Panc1 (cell line): ENCODE measurements at regions not wholly inside any gene's neighbourhood (a gene's known extent, or its start where the extent isn't known, plus 50 kb on each side); places are given as distances from the start of the nearest gene placed in this dataset.

Experiments
- ATAC-seq: fragments of 200-7000 bp; cut with Tn5 transposase; 2 replicates; pipeline ENCODE4 v1.9.1; 2020; ENCODE audit warnings: mild to moderate bottlenecking, moderate library complexity
- BruUV-seq: library from RNA; stranded (reverse); fragments of 400-500 nt; replicated peaks from 2 replicates; lab custom pipeline; 2021; lab: Mats Ljungman, UMichigan
- CTCF ChIA-PET: fragments of 300-600 bp; sonication (Branson Sonifier 250); formaldehyde crosslinking; loops from one replicate; lab custom pipeline; 2022; ENCODE audit warnings: antibody characterized with exemption; lab: Charles Lee
- POLR2A ChIA-PET: fragments of 300-600 bp; sonication (Branson Sonifier 250); formaldehyde crosslinking; loops from one replicate; lab custom pipeline; 2022; ENCODE audit warnings: antibody characterized with exemption; lab: Charles Lee
- DNase-seq: peaks from one replicate; pipeline ENCODE4 v3.0.0-alpha.2; 2010; ENCODE audit warnings: low read depth, low spot score
- H3K27ac ChIP-seq: 2 replicates; pipeline ENCODE4 v1.5.1; 2011; ENCODE audit warnings: mild to moderate bottlenecking, low read length, inconsistent platforms
- H3K27me3 ChIP-seq: fragments of 200-500 bp; sonication (Bioruptor generic); 2 replicates; pipeline ENCODE4 v1.6.0; 2014; ENCODE audit warnings: low read length, inconsistent platforms; ENCODE audit not compliant: control insufficient read depth, insufficient read depth
- H3K36me3 ChIP-seq: fragments of 200-500 bp; sonication (Bioruptor generic); 2 replicates; pipeline ENCODE4 v1.5.1; 2014; ENCODE audit warnings: inconsistent platforms, mild to moderate bottlenecking, low read length, moderate library complexity; ENCODE audit not compliant: control insufficient read depth, insufficient read depth
- H3K4me1 ChIP-seq: 2 replicates; pipeline ENCODE4 v1.5.1; 2011; ENCODE audit warnings: inconsistent platforms, mild to moderate bottlenecking, low read length, moderate library complexity; ENCODE audit not compliant: control insufficient read depth, insufficient read depth
- H3K4me3 ChIP-seq, 2 experiments: 2 replicates each; pipeline ENCODE4 v1.5.1; 2011 to 2012; ENCODE audit warnings: low read depth in 2 of 2, low read length in 2 of 2, mild to moderate bottlenecking in 2 of 2, inconsistent platforms in 1 of 2, moderate library complexity in 1 of 2
- H3K9me3 ChIP-seq: fragments of 200-500 bp; sonication (Bioruptor generic); 2 replicates; pipeline ENCODE4 v1.5.1; 2014; ENCODE audit warnings: low read depth, mild to moderate bottlenecking, inconsistent platforms, low read length, moderate library complexity; ENCODE audit not compliant: control insufficient read depth, insufficient read depth
- POLR2AphosphoS5 ChIP-seq: IDR thresholded peaks from 2 replicates; pipeline ENCODE4 v1.6.1; 2012; ENCODE audit warnings: mild to moderate bottlenecking, low read depth, low read length, moderate library complexity
- SIN3A ChIP-seq: IDR thresholded peaks from 2 replicates; pipeline ENCODE4 v1.6.1; 2012; ENCODE audit warnings: low read depth, mild to moderate bottlenecking, low read length, moderate library complexity, borderline replicate concordance; ENCODE audit not compliant: insufficient read depth
- TCF7L2 ChIP-seq: IDR thresholded peaks from 2 replicates; pipeline ENCODE4 v1.6.1; 2011; ENCODE audit warnings: mild to moderate bottlenecking, low read depth, low read length, inconsistent platforms
- in situ Hi-C: cut with HindIII; loops from 2 replicates; pipeline ENCODE4 v1.10.0; 2016; ENCODE audit warnings: low sequenced_read_pairs, low pct_unique_long_range_greater_than_20kb
- intact Hi-C: fragments of 100-400 bp; cut with micrococcal nuclease; formaldehyde crosslinking; loops from one replicate; pipeline ENCODE4 v1.10.0; 2022; ENCODE audit not compliant: unreplicated experiment
- TF ChIP-seq, protein P1 (sequence below), 2 experiments: IDR thresholded peaks; 2 replicates each; pipeline ENCODE4 v1.6.1; 2011 to 2012; ENCODE audit warnings: low read depth in 2 of 2, control low read depth in 1 of 2, low read length in 1 of 2, mild to moderate bottlenecking in 1 of 2, moderate library complexity in 1 of 2; ENCODE audit not compliant: insufficient read depth in 1 of 2
- TF ChIP-seq, protein P2 (sequence below): fragments of 450-650 bp; IDR thresholded peaks from 2 replicates; pipeline ENCODE4 v1.5.1; 2017; ENCODE audit warnings: mild to moderate bottlenecking

DNA sequence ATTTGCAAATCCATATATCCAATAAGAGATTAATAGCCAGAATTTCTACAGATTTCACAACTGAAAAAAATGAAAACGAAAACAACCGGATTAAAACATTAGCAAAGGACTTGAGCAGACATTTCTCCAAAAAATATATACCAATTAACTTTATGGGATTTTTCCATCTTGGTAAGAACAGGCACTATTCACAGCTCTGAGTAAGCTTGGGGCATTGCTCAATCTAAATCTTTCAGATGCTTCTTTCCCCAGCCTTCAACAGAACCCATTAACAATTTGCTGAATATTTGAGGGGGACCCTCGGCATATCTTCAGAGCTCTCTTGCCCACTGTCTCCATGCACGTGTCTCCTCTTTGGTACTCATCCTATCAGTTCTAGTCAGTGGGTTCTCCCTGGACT, 111.7 kb upstream of the CD93 start:
- Histone ChIP-seq H3K4me3 (no peak overlapping the region), H3K27ac (no peak overlapping the region), H3K4me1 (no peaks in the 10 kb centered on the region), H3K9me3 (no peaks in the 10 kb centered on the region), H3K27me3 (peaks cover 3% of the 10 kb centered on the region), H3K36me3 (no peaks in the 10 kb centered on the region)
- ChIA-PET POLR2A (no interaction called here), CTCF (no interaction called here)
- intact Hi-C loops (no loop called here), in situ Hi-C loops (no loop called here)
- DNase-seq, result no peak
- ATAC-seq, result no peak
- no TSS peak for BruUV-seq
- TF ChIP-seq, protein P1, sequence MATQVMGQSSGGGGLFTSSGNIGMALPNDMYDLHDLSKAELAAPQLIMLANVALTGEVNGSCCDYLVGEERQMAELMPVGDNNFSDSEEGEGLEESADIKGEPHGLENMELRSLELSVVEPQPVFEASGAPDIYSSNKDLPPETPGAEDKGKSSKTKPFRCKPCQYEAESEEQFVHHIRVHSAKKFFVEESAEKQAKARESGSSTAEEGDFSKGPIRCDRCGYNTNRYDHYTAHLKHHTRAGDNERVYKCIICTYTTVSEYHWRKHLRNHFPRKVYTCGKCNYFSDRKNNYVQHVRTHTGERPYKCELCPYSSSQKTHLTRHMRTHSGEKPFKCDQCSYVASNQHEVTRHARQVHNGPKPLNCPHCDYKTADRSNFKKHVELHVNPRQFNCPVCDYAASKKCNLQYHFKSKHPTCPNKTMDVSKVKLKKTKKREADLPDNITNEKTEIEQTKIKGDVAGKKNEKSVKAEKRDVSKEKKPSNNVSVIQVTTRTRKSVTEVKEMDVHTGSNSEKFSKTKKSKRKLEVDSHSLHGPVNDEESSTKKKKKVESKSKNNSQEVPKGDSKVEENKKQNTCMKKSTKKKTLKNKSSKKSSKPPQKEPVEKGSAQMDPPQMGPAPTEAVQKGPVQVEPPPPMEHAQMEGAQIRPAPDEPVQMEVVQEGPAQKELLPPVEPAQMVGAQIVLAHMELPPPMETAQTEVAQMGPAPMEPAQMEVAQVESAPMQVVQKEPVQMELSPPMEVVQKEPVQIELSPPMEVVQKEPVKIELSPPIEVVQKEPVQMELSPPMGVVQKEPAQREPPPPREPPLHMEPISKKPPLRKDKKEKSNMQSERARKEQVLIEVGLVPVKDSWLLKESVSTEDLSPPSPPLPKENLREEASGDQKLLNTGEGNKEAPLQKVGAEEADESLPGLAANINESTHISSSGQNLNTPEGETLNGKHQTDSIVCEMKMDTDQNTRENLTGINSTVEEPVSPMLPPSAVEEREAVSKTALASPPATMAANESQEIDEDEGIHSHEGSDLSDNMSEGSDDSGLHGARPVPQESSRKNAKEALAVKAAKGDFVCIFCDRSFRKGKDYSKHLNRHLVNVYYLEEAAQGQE (IDR thresholded peaks at IDR 0.05; ENCODE audit: insufficient read depth in 1 of 2, low read depth in 2 of 2, low read length in 1 of 2), result no peak
- TF ChIP-seq, protein P2, sequence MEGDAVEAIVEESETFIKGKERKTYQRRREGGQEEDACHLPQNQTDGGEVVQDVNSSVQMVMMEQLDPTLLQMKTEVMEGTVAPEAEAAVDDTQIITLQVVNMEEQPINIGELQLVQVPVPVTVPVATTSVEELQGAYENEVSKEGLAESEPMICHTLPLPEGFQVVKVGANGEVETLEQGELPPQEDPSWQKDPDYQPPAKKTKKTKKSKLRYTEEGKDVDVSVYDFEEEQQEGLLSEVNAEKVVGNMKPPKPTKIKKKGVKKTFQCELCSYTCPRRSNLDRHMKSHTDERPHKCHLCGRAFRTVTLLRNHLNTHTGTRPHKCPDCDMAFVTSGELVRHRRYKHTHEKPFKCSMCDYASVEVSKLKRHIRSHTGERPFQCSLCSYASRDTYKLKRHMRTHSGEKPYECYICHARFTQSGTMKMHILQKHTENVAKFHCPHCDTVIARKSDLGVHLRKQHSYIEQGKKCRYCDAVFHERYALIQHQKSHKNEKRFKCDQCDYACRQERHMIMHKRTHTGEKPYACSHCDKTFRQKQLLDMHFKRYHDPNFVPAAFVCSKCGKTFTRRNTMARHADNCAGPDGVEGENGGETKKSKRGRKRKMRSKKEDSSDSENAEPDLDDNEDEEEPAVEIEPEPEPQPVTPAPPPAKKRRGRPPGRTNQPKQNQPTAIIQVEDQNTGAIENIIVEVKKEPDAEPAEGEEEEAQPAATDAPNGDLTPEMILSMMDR, result no peak
- TF ChIP-seq TCF7L2 (no peak), POLR2AphosphoS5 (no peak), SIN3A (no peak)

DNA sequence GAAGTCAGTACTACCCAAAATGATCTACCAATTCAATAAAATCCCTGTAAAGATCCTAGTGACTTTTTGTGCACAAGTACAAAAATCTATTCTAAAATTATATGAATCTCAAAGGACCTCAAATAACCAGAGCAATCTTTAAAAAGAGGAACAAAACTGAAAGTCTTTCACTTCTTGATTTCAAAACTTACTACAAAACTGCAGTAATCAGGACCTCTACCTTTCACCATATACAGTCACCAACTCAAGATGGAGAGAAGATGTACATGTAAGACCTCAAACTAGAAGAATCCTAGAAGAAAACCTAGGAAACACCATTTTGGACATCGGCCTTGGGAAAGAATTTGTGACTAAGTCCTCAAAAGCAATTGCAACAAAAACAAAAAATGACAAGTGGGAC, 109.5 kb upstream of the CD93 start:
- BruUV-seq, result no TSS peak
- no peak for TF ChIP-seq SIN3A
- TF ChIP-seq, protein P2, result no peak
- no peak for TF ChIP-seq POLR2AphosphoS5
- TF ChIP-seq, protein P1 (IDR thresholded peaks at IDR 0.05; ENCODE audit: insufficient read depth in 1 of 2, low read depth in 2 of 2, low read length in 1 of 2), result no peak
- no peak for TF ChIP-seq TCF7L2
- intact Hi-C loops, result no loop called here
- H3K4me3 ChIP-seq, result no peak overlapping the region
- H3K4me1 ChIP-seq, result no peaks in the 10 kb centered on the region
- H3K27ac ChIP-seq, result no peak overlapping the region
- CTCF ChIA-PET, result no interaction called here
- POLR2A ChIA-PET, result no interaction called here
- H3K36me3 ChIP-seq, result no peaks in the 10 kb centered on the region
- DNase-seq (no peak), ATAC-seq (no peak)
- H3K9me3 ChIP-seq, result no peaks in the 10 kb centered on the region
- H3K27me3 ChIP-seq, result peaks cover 3% of the 10 kb centered on the region; the same call in 1 of the 2 replicates
- in situ Hi-C loops, result no loop called here
